ENCODE measurements at regions not wholly inside any gene's neighbourhood (a gene's known extent, or its start where the extent isn't known, plus 50 kb on each side); places are given as distances from the start of the nearest gene placed in this dataset.

DNA sequence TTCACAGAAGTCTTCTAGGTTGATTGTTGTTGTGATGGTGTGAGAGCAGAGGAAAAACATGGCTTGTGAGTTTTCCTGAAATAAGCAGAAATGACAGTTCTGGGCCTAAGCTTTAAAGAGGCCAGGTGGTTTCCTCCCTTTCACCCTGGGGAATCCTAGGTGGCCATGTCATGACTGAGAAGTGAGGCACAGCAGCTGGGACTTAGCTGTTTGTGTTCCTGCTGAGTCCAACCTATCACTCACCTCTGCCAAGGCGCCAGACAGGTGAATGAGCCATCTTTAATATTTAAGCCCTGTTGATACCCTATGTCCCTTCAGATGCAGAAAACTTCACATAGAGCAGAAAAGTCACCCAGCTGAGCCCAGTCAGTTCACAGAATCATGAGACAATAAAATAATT is 384.4 kb downstream of the SLC4A3 start:
- H3K36me3 Mint-ChIP-seq, result no peaks in the 10 kb centered on the region
- H3K9me3 Mint-ChIP-seq, result peaks cover 3% of the 10 kb centered on the region
- no peaks in the 10 kb centered on the region for H3K4me1 Mint-ChIP-seq
- H3K27me3 Mint-ChIP-seq, result no peaks in the 10 kb centered on the region
- no peak for ATAC-seq
- H3K27ac Mint-ChIP-seq, result no peak overlapping the region
- no peak overlapping the region for H3K4me3 Mint-ChIP-seq

DNA sequence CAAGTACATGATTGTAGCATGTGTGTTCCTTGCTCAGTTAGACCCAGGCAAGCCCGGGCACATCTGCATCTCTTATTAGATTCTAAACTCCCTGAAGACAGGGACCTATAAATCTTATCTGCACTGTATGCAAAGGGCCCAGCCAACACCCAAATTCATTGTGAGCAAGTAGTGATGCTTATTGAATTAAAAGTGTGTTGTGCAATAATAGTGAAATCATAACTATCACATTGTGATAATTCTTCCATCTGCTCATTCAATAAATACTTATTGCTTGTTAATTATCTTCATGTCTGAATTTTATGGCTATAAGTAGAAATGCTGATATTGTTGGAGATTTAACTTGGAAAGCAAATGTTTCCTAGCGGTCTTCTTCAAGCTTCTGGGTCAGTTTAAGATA is 387.5 kb downstream of the SLC4A3 start:
- no peak for ATAC-seq
- Mint-ChIP-seq H3K36me3 (no peaks in the 10 kb centered on the region), H3K9me3 (peaks cover 6% of the 10 kb centered on the region), H3K27me3 (no peaks in the 10 kb centered on the region), H3K27ac (no peak overlapping the region), H3K4me3 (no peak overlapping the region), H3K4me1 (no peaks in the 10 kb centered on the region)

GRCh38 chr2:220015576-220015975 is 388.1 kb downstream of the SLC4A3 start:
- no peaks in the 10 kb centered on the region for H3K4me1 Mint-ChIP-seq
- H3K27ac Mint-ChIP-seq, result no peak overlapping the region
- H3K36me3 Mint-ChIP-seq, result no peaks in the 10 kb centered on the region
- no peaks in the 10 kb centered on the region for H3K27me3 Mint-ChIP-seq
- no peak for ATAC-seq
- no peak overlapping the region for H3K4me3 Mint-ChIP-seq
- peaks cover 6% of the 10 kb centered on the region for H3K9me3 Mint-ChIP-seq

DNA sequence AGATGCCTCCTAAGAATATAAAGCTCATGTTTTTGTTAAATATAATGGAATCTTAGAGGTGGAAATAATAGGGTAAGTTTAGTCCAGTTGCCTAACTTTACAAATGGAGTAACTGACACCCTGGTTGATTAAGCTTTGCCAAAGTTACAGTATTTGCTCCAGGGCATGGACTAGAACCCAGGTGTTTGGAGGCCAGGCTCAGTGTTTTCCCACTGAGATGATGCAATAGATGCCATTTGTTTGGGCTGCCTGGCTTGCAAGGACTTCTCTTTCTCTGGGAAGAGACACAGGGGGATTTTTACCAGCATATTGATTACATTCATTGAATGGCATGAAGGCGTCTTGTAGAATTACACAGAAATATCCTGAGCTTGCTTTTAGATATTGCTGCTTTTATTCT is 397.8 kb downstream of the SLC4A3 start:
- H3K36me3 Mint-ChIP-seq, result no peaks in the 10 kb centered on the region
- peaks cover 3% of the 10 kb centered on the region for H3K9me3 Mint-ChIP-seq
- H3K27me3 Mint-ChIP-seq, result no peaks in the 10 kb centered on the region
- H3K27ac Mint-ChIP-seq, result no peak overlapping the region
- H3K4me3 Mint-ChIP-seq, result no peak overlapping the region
- ATAC-seq, result no peak
- no peaks in the 10 kb centered on the region for H3K4me1 Mint-ChIP-seq

- Mint-ChIP-seq H3K27ac (no peak overlapping the region), H3K4me3 (no peak overlapping the region), H3K9me3 (no peaks in the 10 kb centered on the region), H3K27me3 (no peaks in the 10 kb centered on the region), H3K36me3 (no peaks in the 10 kb centered on the region), H3K4me1 (no peaks in the 10 kb centered on the region)
- no peak for ATAC-seq
Observed at GRCh38 chr2:220029013-220029412, 401.6 kb downstream of the SLC4A3 start.

GRCh38 chr2:220033546-220033945 is 406.1 kb downstream of the SLC4A3 start:
- Mint-ChIP-seq H3K27ac (no peak overlapping the region), H3K27me3 (no peaks in the 10 kb centered on the region)

GRCh38 chr2:220034426-220035130 is 407.1 kb downstream of the SLC4A3 start:
- H3K4me3 Mint-ChIP-seq, result no peak overlapping the region
- ATAC-seq, result no peak
- H3K9me3 Mint-ChIP-seq, result no peaks in the 10 kb centered on the region
- no peaks in the 10 kb centered on the region for H3K36me3 Mint-ChIP-seq
- no peaks in the 10 kb centered on the region for H3K4me1 Mint-ChIP-seq
- no peaks in the 10 kb centered on the region for H3K27me3 Mint-ChIP-seq
- no peak overlapping the region for H3K27ac Mint-ChIP-seq

More at GRCh38 chr2:220033546-220033945, 406.1 kb downstream of the SLC4A3 start:
- H3K36me3 Mint-ChIP-seq, result no peaks in the 10 kb centered on the region
- ATAC-seq, result no peak
- no peaks in the 10 kb centered on the region for H3K4me1 Mint-ChIP-seq
- H3K9me3 Mint-ChIP-seq, result no peaks in the 10 kb centered on the region
- no peak overlapping the region for H3K4me3 Mint-ChIP-seq

DNA sequence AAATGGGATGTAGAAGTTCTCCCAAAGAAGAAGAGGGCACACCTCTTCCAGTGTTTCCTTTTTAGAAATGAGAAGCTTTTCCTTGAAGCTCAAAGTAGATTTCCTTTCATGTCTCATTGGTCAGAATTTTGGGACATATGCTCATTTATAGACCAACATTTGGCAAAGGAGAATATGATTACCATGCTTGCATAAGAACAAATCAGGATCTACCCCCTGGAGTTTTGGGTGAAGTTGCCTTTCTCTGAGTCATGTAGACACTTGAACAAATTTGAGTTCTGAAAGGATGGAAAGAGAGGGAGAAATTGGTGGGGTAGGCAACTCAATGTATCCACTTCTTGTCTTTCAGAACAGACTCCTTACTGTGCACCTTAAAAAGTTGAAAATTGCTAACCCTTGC is 409.0 kb downstream of the SLC4A3 start:
- H3K4me3 Mint-ChIP-seq, result no peak overlapping the region
- H3K36me3 Mint-ChIP-seq, result no peaks in the 10 kb centered on the region
- no peaks in the 10 kb centered on the region for H3K4me1 Mint-ChIP-seq
- no peak overlapping the region for H3K27ac Mint-ChIP-seq
- no peak for ATAC-seq
- no peaks in the 10 kb centered on the region for H3K9me3 Mint-ChIP-seq
- no peaks in the 10 kb centered on the region for H3K27me3 Mint-ChIP-seq

DNA sequence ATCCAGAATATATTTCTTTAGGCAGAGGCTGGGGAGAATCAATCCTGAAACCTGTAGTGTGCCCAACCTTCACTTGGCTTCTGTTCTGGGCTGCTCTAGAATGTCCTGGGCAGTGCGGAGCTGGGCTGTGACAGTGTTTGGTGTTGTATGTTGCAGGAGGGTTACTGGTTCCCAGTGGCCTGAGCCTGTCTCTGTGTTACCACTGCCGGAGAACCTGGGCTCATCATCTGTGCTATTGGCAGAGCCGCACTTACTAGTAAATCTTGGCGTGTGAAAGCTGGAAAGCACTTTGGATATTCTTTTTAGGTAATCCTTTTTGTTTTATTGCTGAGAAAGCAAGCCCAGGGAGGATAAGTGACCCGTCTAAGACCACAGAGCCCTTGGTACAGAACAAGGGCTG is 412.9 kb downstream of the SLC4A3 start:
- Mint-ChIP-seq H3K36me3 (no peaks in the 10 kb centered on the region), H3K4me3 (no peak overlapping the region), H3K27me3 (no peaks in the 10 kb centered on the region), H3K27ac (no peak overlapping the region), H3K9me3 (no peaks in the 10 kb centered on the region), H3K4me1 (no peaks in the 10 kb centered on the region)
- ATAC-seq, result no peak

DNA sequence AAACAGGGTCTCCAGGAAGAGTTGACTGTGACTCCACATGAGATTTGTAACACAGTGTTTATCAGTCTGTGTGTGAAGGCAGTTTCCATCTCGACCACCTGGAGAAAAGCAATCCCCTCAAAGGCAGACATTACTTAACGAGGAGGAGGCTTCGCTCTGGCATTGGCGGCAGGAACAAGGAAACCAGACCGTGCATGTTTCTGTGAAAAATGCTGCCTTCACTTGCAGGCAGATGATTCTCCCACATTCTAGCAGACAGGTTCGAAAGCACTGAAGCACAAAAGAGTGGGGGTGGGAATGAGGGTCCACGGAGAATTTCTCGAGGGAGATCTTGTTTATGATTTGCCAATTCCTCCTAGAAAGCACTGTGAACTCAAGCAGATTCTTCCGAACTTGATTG is 414.0 kb downstream of the SLC4A3 start:
- H3K36me3 Mint-ChIP-seq, result no peaks in the 10 kb centered on the region
- no peak for ATAC-seq

GRCh38 chr2:220043155-220043989 is 415.9 kb downstream of the SLC4A3 start:
- H3K27me3 Mint-ChIP-seq, result no peaks in the 10 kb centered on the region
- H3K4me3 Mint-ChIP-seq, result no peak overlapping the region
- no peaks in the 10 kb centered on the region for H3K4me1 Mint-ChIP-seq
- no peaks in the 10 kb centered on the region for H3K36me3 Mint-ChIP-seq
- H3K27ac Mint-ChIP-seq, result no peak overlapping the region
- no peak for ATAC-seq
- peaks cover 3% of the 10 kb centered on the region for H3K9me3 Mint-ChIP-seq

More for the DNA sequence above, 414.0 kb downstream of the SLC4A3 start:
- Mint-ChIP-seq H3K9me3 (peaks cover 3% of the 10 kb centered on the region), H3K27ac (no peak overlapping the region), H3K27me3 (no peaks in the 10 kb centered on the region), H3K4me1 (no peaks in the 10 kb centered on the region), H3K4me3 (no peak overlapping the region)

DNA sequence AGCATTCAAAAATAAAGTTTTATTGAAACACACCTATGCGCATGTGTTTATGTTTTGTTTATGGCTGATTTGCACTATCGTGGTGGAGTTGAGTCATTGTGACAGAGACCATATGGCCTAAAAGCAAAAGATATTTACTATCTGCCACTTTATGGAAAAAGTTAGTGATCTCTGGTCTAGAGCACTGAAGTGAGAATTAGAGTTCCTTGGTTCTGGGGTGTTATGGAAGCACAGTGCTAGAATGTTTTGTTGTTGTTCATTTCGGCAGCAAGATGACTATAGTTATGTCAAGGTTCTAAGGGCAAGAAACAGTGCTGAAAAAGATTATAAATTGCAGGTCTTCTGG is 416.5 kb downstream of the SLC4A3 start:
- no peak for ATAC-seq
- no peak overlapping the region for H3K27ac Mint-ChIP-seq
- no peak overlapping the region for H3K4me3 Mint-ChIP-seq
- no peaks in the 10 kb centered on the region for H3K36me3 Mint-ChIP-seq
- H3K4me1 Mint-ChIP-seq, result no peaks in the 10 kb centered on the region
- no peaks in the 10 kb centered on the region for H3K27me3 Mint-ChIP-seq
- peaks cover 3% of the 10 kb centered on the region for H3K9me3 Mint-ChIP-seq

DNA sequence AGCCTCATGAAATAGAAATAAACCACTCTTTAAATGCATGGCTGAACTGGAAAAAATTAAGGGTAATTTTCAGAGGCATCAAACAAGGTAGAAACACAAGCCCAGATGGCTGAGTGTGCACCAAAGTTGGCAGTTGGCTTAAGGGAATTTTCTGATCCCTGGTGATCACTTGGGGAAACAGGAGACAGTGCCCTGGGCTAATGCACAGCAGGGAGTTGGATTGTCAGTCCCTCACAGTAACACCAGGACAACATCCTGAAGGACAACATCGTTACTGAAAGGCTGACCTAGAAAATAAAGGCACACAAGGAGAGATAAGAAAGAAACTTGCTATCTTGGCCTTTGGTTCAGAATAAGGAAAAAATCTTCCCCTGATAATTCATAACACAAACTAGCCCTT is 417.0 kb downstream of the SLC4A3 start:
- no peak overlapping the region for H3K27ac Mint-ChIP-seq
- no peak for ATAC-seq
- H3K4me1 Mint-ChIP-seq, result no peaks in the 10 kb centered on the region
- no peaks in the 10 kb centered on the region for H3K36me3 Mint-ChIP-seq
- H3K9me3 Mint-ChIP-seq, result peaks cover 3% of the 10 kb centered on the region
- no peak overlapping the region for H3K4me3 Mint-ChIP-seq
- H3K27me3 Mint-ChIP-seq, result no peaks in the 10 kb centered on the region

- ATAC-seq, result no peak
- Mint-ChIP-seq H3K4me1 (no peaks in the 10 kb centered on the region), H3K4me3 (no peak overlapping the region), H3K27ac (no peak overlapping the region), H3K9me3 (peaks cover 3% of the 10 kb centered on the region), H3K27me3 (no peaks in the 10 kb centered on the region), H3K36me3 (no peaks in the 10 kb centered on the region)
Observed at GRCh38 chr2:220046507-220046906, 419.1 kb downstream of the SLC4A3 start.

DNA sequence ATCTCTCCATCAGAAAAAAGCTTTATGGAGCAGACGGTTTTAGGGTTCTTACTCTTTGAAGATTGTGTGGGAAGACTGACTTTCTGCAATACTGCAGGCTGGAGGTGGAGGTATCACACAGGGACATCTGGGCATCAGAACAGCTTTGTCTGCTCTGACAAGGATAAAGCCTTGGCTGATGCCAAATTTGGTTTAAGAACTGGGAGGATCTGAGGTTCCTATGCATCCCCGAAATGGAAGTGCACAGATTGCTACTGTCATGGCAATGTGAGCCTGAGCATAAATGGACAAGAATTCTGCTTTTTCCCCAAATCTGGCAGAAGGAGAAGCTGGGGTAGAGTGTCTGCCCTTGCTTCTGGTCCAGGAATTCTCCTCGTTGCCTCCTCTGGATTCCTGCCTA is 424.3 kb downstream of the SLC4A3 start:
- no peak overlapping the region for H3K27ac Mint-ChIP-seq
- no peak for ATAC-seq
- no peaks in the 10 kb centered on the region for H3K36me3 Mint-ChIP-seq
- H3K27me3 Mint-ChIP-seq, result no peaks in the 10 kb centered on the region
- peaks cover 3% of the 10 kb centered on the region for H3K9me3 Mint-ChIP-seq
- no peaks in the 10 kb centered on the region for H3K4me1 Mint-ChIP-seq
- H3K4me3 Mint-ChIP-seq, result no peak overlapping the region

DNA sequence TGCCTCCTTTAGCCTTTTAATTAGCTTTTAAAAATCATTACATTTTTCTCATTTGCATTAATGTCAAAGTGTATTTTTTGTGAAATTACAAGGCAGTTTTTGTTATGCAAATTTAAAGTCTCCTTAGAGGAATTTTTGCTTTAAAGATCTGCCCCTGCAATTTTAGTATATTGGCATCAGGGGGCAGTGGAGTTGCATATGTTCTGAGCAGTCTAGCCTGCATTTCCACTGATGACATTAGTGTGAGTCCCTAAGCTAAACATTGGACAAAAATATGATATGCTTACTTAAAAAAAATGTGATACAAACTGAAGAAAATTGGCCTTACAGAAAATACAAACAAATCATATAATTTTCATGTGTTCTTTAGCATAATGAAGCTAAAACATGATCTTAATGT is 426.5 kb downstream of the SLC4A3 start:
- Mint-ChIP-seq H3K9me3 (peaks cover 3% of the 10 kb centered on the region), H3K27ac (no peak overlapping the region), H3K36me3 (no peaks in the 10 kb centered on the region), H3K4me3 (no peak overlapping the region), H3K4me1 (no peaks in the 10 kb centered on the region), H3K27me3 (no peaks in the 10 kb centered on the region)
- no peak for ATAC-seq

All from stimulated activated memory B cell treated with anti-CD40 and anti-IgM and Interleukin-4, amounts not matched to agents 10 μg/mL and 1 μg/mL and 100 μg/mL, for 72 hours (primary cell).